ENCODE measurements at regions not wholly inside any gene's neighbourhood (a gene's known extent, or its start where the extent isn't known, plus 50 kb on each side); places are given as distances from the start of the nearest gene placed in this dataset. TPM values are rescaled to one million over a fixed set of nuclear protein-coding genes. Genes with fewer than 3 reads are reported as not detected.

GRCh38 chr4:103773691-103774231 is 54.0 kb upstream of the TACR3 start:
- DNase-seq (ENCODE audit: extremely low spot score in 2 of 2) = no peak
- Histone ChIP-seq H3K9me3 (no peaks in the 10 kb centered on the region), H3K27me3 (no peaks in the 10 kb centered on the region), H3K36me3 (no peaks in the 10 kb centered on the region), H3K4me3 (no peak overlapping the region), H3K27ac (no peak overlapping the region), H3K4me1 (no peaks in the 10 kb centered on the region)
- TF ChIP-seq POLR2A (IDR thresholded peaks at IDR 0.05) (no peak), CTCF (IDR thresholded peaks at IDR 0.05) (no peak), POLR2AphosphoS5 (IDR thresholded peaks at IDR 0.05; ENCODE audit: insufficient read depth in 1 of 2, low read depth in 1 of 2) (no peak)
- intact Hi-C loops (cut with DNase I) = no loop called here

Small RNA genes in the stretch of these regions (small RNA-seq; reads per million reads assigned to genes)
- gene RNU6-635P = not detected
